ENCODE measurements at regions not wholly inside any gene's neighbourhood (a gene's known extent, or its start where the extent isn't known, plus 50 kb on each side); places are given as distances from the start of the nearest gene placed in this dataset.

DNA sequence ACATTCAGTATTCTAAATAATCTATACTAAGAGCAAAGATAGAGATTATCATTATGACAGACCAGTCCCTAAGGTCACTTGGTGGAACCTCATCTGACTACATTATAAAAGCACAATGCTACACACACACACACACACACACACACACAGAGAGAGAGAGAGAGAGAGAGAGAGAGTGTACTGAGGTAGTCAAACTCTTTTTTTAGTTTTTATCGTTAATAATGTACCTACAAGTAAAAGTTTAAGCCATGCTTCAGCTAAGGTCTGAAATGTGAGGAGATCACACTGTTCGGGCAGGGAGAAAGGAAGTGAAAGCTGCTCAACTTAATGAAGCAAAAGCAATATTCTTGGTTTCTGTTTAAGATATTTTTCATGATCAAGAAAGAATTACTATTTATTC is 75.8 kb upstream of the CCDC160 start:
- DNase-seq (ENCODE audit: low read depth), result no peak
- H3K4me3 ChIP-seq (ENCODE audit: low read depth, low read length), result no peak overlapping the region
- TF ChIP-seq, protein P1, sequence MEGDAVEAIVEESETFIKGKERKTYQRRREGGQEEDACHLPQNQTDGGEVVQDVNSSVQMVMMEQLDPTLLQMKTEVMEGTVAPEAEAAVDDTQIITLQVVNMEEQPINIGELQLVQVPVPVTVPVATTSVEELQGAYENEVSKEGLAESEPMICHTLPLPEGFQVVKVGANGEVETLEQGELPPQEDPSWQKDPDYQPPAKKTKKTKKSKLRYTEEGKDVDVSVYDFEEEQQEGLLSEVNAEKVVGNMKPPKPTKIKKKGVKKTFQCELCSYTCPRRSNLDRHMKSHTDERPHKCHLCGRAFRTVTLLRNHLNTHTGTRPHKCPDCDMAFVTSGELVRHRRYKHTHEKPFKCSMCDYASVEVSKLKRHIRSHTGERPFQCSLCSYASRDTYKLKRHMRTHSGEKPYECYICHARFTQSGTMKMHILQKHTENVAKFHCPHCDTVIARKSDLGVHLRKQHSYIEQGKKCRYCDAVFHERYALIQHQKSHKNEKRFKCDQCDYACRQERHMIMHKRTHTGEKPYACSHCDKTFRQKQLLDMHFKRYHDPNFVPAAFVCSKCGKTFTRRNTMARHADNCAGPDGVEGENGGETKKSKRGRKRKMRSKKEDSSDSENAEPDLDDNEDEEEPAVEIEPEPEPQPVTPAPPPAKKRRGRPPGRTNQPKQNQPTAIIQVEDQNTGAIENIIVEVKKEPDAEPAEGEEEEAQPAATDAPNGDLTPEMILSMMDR (IDR thresholded peaks at IDR 0.05; ENCODE audit: low read depth, low read length, missing control alignments), result no peak

DNA sequence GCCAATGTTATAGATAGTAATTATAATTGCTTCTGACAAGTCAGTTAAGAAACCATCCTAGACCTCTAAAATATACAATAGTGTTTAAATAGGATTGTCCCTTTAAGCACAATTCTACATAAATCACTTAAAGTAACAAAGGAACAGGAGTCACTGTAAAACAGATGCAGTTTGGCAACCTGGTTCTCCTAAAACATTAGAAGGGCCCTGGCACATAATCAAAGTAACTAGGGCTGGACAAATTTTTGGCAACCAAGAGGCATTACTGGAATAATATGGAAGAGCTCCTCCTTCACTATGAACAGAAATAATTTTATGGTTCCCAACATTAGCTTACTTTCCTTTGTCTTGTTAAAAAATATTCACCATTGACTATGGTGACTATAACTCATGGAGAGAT is 75.0 kb upstream of the CCDC160 start:
- DNase-seq (ENCODE audit: low read depth), result no peak
- TF ChIP-seq, protein P1 (IDR thresholded peaks at IDR 0.05; ENCODE audit: low read depth, low read length, missing control alignments), result no peak

DNA sequence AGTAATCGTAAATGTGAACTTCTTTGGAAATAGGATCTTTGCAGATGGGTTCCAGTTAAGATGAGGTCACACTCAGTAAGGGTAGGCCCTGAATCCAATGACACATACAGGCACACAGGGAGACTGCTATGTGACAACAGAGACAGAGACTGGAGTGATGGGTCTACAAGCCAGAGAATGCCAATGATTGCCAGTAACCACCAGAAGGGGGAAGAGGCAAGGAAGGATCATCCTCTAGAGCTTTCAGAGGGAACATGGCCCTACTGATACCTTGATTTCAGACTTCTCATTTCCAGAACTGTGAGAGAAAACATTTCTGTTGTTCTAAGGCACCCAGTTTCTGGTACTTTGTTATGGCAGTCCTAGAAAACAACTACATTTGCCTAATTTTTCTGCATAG is 73.1 kb upstream of the CCDC160 start:
- no peak for DNase-seq (ENCODE audit: low read depth)
- TF ChIP-seq, protein P1 (IDR thresholded peaks at IDR 0.05; ENCODE audit: low read depth, low read length, missing control alignments), result no peak
- H3K4me3 ChIP-seq (ENCODE audit: low read depth, low read length), result no peak overlapping the region

More for the DNA sequence above, 75.0 kb upstream of the CCDC160 start:
- no peak overlapping the region for H3K4me3 ChIP-seq (ENCODE audit: low read depth, low read length)

DNA sequence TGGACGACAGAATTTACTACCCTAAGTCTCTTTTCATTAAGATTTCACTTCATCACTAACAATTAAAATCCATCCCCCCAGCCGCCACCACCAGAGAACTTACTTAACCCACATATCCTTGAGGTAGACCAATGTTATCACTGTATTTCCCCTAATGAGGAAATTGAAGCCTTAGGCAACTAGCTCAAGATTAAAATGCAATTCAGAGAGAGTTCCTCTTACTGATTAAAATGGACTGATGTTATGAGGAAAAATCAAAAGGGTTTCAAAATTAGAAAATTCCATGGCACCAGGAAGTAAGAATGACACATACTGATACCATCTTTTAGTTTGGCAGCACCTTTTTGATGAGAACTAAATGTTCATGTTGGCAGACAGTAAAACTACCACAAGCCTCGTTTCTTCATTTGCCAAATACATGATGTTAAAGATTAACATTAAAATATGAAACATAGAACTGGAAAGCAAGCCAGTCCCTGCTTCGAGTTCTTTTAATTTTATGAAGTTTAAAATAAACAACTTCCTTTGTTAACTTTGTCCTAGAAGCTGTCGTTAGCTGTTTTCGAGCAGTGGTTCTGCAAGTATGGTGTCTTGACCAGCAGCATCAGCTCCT is 69.3 kb upstream of the CCDC160 start:
- TF ChIP-seq, protein P1 (IDR thresholded peaks at IDR 0.05; ENCODE audit: low read depth, low read length, missing control alignments), result no peak
- no peak for DNase-seq (ENCODE audit: low read depth)

DNA sequence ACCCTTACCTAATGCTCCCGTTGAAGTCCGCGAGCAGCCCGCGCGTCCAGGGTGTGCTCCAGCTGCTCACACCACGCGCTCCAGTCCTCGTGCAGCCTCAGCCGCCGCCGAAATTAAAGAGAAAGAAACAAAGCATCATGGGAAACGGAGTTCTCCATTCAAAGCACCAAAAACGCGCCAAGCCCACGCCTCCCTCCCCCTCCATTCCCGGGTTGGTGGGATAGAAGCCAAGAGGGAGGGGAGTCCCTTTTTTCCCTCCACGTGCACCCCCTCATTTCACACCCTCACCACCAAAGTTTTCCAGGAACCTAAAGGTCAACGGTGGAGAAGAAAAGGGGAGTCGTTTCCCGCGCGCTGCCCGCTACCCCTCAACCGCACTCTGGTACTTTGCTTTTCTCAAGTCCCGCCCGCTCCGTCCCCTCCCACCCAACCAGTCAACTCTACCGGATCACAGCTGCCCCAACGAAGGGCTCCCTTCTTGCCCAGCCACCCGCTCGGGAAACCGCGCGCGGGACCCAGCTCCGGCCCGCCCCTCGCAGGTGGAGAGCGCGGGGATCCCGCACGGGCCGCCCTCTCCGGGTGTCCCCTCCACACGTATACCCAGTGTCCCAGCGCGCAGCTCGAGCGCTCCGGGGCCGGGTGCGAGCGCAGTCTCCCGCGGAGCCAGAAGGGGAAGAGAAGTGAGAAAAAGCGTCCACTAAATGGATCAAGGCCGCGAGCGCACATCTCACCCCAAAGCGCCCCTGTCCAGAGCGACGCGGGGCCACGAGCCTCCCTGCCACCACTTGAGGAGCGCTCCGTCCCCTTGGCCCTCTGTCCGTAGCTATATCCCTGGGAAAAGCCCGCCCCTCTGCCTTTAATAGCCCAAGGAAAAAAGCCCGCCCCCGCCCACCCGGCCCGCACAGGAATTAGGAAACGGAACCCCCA is 65.1 kb upstream of the CCDC160 start:
- no peak overlapping the region; the same call in 1 of the 2 replicates for H3K4me3 ChIP-seq (ENCODE audit: low read depth, low read length)
- DNase-seq (ENCODE audit: low read depth), result no peak
- TF ChIP-seq, protein P1 (IDR thresholded peaks at IDR 0.05; ENCODE audit: low read depth, low read length, missing control alignments), result no peak

More for the DNA sequence above, 69.3 kb upstream of the CCDC160 start:
- H3K4me3 ChIP-seq (ENCODE audit: low read depth, low read length), result no peak overlapping the region

DNA sequence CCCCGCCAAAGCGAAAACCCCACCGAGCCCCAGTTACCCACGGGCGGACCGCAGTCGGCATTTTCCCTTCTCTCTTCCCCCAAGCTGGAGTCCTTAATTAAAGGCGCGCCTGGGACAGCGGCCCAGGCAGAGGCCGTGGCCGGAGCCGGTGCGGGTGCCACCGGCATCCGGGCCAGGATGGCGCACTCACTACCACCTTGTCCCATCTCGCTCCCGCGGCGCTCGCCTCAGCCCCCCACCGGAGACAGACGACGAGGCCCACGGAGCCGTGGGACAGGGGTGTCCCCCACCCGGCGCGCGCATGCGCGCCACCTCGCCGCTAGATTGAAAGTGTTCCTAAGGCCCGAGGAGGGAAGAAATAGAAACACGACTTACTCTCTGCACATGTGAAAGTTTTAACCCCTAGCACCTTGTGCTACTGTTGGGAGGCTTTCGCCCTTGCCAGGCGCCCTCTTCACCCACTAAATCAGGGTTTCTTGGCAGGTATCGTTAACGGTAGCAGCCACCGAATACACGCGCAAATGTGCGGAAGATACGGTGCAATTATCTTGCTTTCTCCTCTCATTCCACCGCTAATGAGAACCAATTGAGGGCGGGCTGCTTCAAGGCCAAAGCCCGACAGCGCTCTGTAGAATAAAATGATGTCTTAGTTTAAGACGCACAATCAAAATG is 64.3 kb upstream of the CCDC160 start:
- peak overlapping the region; percentile 20 for H3K4me3 ChIP-seq (ENCODE audit: low read depth, low read length)
- TF ChIP-seq, protein P1 (IDR thresholded peaks at IDR 0.05; ENCODE audit: low read depth, low read length, missing control alignments), result no peak
- DNase-seq (ENCODE audit: low read depth), result no peak

Data from GM12864 (cell line).